ENCODE measurements at regions not wholly inside any gene's neighbourhood (a gene's known extent, or its start where the extent isn't known, plus 50 kb on each side); places are given as distances from the start of the nearest gene placed in this dataset.
"Not testable (repeated sequence)": the region's sequence is repeated elsewhere in the genome, so short reads cannot be mapped to it uniquely, and the experiment has no call there.

- DNase-seq (ENCODE audit: low read depth in 3 of 3) = not testable (repeated sequence)
Observed at GRCh38 chr16:33711616-33712015, 252.2 kb downstream of the TP53TG3F start.

GRCh38 chr16:33712308-33712707 is 252.9 kb downstream of the TP53TG3F start:
- not testable (repeated sequence) for DNase-seq (ENCODE audit: low read depth in 3 of 3)

GRCh38 chr16:33712851-33713709 is 253.7 kb downstream of the TP53TG3F start:
- not testable (repeated sequence) for DNase-seq (ENCODE audit: low read depth in 3 of 3)

GRCh38 chr16:33713710-33714538 is 254.5 kb downstream of the TP53TG3F start:
- not testable (repeated sequence) for DNase-seq (ENCODE audit: low read depth in 3 of 3)

GRCh38 chr16:33731167-33731566 is 271.8 kb downstream of the TP53TG3F start:
- not testable (repeated sequence) for DNase-seq (ENCODE audit: low read depth in 3 of 3)

GRCh38 chr16:33734650-33735049 is 275.2 kb downstream of the TP53TG3F start:
- not testable (repeated sequence) for DNase-seq (ENCODE audit: low read depth in 3 of 3)

- not testable (repeated sequence) for DNase-seq (ENCODE audit: low read depth in 3 of 3)
Observed at GRCh38 chr16:33766869-33767765, 307.7 kb downstream of the TP53TG3F start.

- DNase-seq (ENCODE audit: low read depth in 3 of 3) = not testable (repeated sequence)
Observed at GRCh38 chr16:33768710-33769109, 309.3 kb downstream of the TP53TG3F start.

- not testable (repeated sequence) for DNase-seq (ENCODE audit: low read depth in 3 of 3)
Observed at GRCh38 chr16:33769180-33769846, 309.9 kb downstream of the TP53TG3F start.

- DNase-seq (ENCODE audit: low read depth in 3 of 3) = not testable (repeated sequence)
Observed at GRCh38 chr16:33770478-33770877, 311.1 kb downstream of the TP53TG3F start.

- DNase-seq (ENCODE audit: low read depth in 3 of 3) = not testable (repeated sequence)
Observed at GRCh38 chr16:33771211-33771610, 311.8 kb downstream of the TP53TG3F start.

GRCh38 chr16:33773966-33774365 is 314.6 kb downstream of the TP53TG3F start:
- DNase-seq (ENCODE audit: low read depth in 3 of 3) = not testable (repeated sequence)

- not testable (repeated sequence) for DNase-seq (ENCODE audit: low read depth in 3 of 3)
Observed at GRCh38 chr16:33774724-33775123, 315.3 kb downstream of the TP53TG3F start.

- not testable (repeated sequence) for DNase-seq (ENCODE audit: low read depth in 3 of 3)
Observed at GRCh38 chr16:33816328-33816944, 357.0 kb downstream of the TP53TG3F start.

- DNase-seq (ENCODE audit: low read depth in 3 of 3) = not testable (repeated sequence)
Observed at GRCh38 chr16:33824736-33825135, 365.3 kb downstream of the TP53TG3F start.

GRCh38 chr16:33827522-33827921 is 368.1 kb downstream of the TP53TG3F start:
- DNase-seq (ENCODE audit: low read depth in 3 of 3) = not testable (repeated sequence)

GRCh38 chr16:33839157-33839556 is 379.7 kb downstream of the TP53TG3F start:
- not testable (repeated sequence) for DNase-seq (ENCODE audit: low read depth in 3 of 3)

- peak in 1 of 3 experiments; percentile 29 for DNase-seq (ENCODE audit: low read depth in 3 of 3)
Observed at GRCh38 chr16:33844533-33844932, 385.1 kb downstream of the TP53TG3F start.

Measured in stimulated activated CD4-positive, alpha-beta T cell treated with anti-CD3 and anti-CD28 coated beads, TNF-alpha, amount 100 ng/mL, for 24 hours (primary cell).